SHP77 (cell line): ENCODE measurements at regions not wholly inside any gene's neighbourhood (a gene's known extent, or its start where the extent isn't known, plus 50 kb on each side); places are given as distances from the start of the nearest gene placed in this dataset.
A peak's percentile ranks its signal among the peaks of the same experiment; 100 is the strongest.

Experiments
- DNase-seq, 2 experiments: peaks; one replicate each; lab custom pipeline; 2025; lab: John Stamatoyannopoulos, UW

DNA sequence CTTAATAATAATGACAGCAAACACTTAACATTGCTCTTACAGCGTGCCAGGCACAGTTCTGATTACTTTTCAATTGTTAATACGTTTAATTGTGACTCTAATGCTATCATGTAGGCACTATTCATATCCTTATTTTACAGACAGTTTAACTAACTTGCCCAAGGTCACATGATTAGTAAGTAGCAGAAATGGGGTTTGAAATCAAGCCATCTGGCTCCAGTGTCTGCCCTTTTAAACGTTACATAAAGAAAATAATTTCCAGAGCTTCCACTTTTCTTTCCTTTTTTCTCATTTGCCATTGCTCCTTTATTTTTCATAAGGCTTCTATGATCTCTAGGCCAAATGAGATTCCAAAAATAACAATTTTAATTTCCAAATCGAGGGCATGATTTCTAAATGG, 50.6 kb upstream of the IKZF2 start:
- DNase-seq, result no peak

DNA sequence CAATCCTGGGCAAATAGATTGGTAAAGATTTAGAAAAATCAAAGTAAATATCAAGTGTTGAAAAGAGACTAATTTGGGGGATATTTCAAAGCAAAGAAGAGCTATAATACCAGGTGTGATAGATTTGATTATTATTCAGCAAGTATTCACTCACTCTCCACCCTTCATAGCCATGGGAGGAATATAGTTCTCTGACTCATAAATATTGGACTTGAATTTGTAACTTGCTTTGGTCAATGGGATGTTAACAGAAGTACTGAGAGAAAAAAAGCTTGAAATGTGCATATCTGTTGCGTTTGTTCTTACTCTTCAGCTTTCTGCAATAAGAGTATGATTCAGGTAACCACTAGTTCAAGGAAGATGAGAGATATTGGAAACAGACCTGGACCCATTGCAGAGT, 54.5 kb upstream of the IKZF2 start:
- no peak for DNase-seq

DNA sequence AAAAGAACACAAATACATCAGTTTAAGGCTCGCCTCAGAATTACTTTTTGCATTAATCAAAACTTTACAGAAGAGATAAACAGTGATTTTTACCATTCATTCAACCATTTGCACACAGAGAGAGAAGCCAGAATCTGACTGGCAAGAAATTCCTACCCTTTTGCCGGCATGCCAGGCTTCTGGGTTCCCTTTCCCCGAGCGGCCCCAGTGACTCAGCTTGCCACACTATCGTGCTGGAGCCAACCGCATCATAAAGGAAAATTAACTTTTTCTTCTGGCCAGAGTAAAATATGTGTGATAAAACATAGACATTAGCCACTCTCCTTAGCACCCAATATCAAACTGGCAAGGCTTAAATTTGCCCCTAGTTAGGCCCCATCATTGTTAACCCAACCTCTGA, 61.8 kb upstream of the IKZF2 start:
- DNase-seq, result no peak

DNA sequence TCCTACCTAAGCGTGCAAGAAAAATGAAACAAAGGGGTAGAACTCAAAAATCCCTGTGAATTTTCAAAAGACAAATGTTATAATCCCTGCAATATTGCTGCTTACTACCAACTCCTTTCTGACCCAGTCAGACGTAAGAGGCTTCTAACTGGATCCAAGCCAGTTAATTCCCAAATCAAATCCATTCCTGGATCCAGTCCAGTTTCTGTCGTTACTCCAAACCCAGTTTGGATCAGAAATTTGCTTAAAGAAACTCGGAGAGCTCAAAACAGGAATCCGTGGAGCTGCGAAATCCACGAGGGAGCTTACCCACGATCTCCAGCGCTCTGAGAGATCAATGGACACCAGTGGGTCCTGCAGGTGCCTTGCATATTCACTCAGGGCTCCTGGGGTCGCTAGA, 62.8 kb upstream of the IKZF2 start:
- no peak for DNase-seq

DNA sequence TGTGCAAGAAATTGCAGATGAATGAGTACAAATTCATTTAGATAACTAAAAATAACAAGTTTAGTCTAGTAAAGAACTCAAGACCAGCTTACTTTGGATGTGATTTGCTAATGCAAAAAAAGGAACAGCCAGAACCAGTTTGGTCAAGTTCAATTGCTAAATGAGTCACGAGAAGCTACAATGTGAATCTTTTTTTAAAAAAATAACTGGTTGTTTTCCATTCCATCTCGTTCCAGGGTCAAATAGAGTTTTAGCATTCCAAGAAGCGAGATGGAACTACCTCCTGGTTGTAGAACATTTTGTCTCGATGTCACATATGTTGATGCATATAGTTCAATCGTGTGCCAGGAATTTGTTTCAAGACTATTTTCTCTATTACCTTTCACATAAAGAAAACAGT, 65.0 kb upstream of the IKZF2 start:
- no peak for DNase-seq

DNA sequence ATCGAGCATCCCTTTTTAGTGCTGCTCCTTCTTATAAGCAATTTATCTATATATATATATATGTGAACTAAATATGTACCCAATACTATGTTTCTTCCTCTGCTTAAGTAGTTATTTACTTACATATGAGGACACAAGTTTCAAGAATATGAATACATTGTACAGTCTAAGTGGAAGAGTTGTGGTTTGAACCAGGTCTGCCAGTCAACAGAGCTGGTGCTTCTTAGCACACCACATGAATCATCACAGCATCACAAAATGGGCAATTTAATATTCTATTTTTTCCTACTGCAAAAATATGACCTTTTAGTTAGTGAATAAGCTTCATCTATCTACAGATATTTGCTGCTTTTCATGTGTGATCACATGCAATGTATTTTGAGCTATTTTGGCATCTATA, 64.4 kb upstream of the SPAG16 start:
- no peak for DNase-seq

DNA sequence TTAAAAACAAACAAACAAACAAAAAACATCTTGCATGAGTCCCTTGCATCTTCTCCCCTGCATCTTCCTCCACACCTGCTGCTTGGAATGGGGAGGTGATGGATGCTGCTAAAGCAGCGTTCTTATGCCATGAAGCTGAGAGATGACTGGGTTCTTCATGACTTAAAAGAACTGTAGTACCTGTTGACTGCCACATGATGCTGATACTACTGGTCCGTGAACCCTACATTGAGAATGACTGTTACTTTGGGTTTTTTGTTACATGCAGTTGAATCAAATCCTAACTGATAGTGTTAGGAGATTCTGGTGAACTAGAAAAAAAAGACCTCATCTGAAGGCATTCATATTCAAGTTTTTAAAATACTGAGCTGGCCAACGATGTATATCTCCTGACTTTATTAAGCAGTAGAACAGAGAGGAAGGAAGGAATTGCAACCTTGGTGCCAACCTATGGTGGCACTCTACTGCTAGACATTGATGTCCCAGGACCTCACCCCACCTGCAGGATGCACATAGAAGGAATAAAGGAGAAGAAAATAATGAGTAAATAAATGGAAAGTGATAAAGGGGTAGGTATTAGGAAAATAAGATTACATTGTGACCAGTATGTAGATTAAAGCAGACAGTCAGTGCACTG, 63.2 kb upstream of the SPAG16 start:
- no peak for DNase-seq

DNA sequence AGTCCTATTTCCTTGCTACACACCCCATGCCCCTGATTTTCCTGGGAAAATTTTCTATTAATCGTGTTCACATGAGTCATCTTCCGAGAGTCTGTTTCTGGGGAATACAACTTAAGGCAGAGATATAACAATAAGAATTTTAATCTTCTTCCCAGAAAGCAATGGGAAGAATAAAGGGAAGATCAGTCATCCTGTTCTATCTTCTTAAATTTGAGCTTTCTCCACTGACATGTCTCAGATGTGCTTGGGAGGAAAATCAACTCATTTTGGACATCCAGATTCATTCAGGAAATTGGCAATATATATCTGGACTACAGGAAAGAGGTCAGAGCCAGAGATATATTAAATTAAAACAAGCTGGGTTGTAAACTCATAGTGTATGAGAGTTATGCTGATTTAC, 62.3 kb upstream of the SPAG16 start:
- DNase-seq, result no peak

DNA sequence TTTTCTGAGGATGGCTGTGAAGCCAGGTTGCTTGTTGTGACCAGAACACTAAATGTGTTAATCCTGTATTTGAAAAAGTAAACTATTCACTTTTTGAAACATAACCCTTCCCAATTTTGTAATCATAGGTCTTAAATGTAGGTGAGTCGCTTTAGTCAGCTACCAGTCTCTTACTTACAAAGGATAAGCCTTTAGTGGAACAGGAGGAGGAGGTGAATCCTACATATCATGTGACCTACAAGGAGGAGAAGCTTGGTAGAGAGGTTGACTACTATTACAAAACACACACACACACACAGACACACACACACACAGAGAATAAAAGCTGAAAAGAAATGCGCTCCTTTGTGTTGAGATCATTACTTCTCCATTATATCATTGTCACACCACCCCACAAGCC, 59.9 kb upstream of the SPAG16 start:
- DNase-seq, result no peak

DNA sequence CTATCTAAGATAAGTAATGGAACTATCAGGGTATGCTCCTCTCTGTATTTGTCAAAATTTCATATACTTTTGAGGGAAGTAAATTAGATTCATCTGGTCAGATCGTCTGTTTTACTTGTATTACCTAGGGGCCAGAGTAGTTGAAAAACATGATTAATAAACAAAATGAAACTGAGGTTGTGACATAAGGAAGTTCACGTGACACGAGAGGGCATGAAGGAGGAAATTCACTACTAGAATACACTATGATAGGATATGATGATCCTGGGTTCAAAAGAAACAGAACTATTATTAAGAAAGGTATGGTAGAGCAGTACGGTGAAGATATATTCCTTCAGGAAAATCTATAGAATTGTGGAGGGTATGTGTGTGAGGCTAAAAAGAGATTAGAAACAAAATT, 58.4 kb upstream of the SPAG16 start:
- no peak for DNase-seq

DNA sequence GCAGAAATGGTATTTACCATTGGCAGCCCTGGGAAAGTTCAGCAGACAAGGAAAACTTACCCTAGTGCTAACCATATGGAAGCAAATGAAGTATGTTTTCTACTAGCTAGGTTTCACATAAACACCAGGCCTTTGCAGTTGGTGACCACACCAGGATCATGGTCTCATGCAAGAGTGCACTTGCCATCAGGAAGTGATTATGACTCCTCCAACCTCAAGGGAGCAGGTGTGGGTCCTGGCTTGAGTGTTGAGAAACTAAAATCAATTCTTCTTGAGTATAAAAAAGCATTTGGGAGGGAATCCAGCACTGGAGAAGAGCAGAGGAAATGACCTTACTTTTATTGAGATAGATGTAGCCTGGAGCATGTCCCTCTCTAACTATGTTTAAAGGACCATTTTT, 56.8 kb upstream of the SPAG16 start:
- no peak for DNase-seq

DNA sequence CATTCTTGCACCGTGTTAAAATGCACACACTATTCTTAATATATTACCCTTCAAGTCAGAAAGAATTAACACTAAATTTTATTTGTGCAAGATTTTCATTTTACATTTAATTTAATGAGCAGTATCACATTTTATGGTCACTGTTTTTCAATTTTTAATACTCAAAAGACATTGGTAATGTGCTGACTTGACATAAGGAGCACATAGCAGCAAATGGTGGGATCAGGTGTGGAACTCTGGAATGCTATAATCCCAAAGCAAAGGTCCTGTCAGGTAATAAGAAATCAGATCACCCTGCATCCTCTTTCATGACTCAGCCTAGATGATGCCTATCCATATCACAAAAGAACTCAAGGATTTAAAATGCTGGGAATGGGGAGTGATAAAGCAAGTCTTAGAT, 55.6 kb upstream of the SPAG16 start:
- DNase-seq, result no peak

DNA sequence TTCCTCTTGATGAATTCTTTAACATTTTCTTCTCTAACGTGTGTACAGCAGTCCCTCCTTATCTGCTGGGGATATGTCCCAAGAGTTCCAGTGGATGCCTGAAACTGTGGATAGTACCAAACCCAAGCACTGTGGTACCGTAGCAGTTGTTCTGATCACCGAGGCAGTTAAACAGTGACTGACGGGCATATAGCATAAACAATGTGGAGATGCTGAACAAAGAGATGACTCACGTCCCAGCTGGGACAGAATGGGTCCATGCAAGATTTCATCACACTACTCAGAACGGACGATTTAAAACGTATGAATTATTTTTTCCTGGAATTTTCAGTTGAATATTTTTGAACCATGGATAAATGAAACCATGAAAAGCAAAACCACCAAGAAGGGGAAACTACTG, 54.5 kb upstream of the SPAG16 start:
- DNase-seq, result peak in 1 of 2 experiments; percentile 4

DNA sequence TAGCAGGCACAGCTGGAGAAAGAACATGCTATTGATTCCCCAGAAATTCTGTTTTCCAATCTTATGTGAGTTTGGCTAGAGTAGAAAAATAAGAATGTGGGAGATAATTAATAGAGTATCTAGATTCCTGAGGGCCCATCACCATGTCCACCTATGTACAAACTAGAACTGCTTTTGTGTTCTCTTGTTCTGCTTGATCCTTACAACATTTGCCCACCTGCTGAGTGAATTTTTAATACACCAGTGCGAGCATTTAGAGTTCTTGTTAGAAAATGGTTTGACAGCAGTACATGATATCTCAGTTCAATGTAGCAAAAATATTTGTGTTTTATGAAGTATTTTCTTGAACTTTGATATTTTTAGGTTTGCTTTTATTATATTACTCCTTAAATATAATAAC, 52.3 kb upstream of the SPAG16 start:
- DNase-seq, result no peak

DNA sequence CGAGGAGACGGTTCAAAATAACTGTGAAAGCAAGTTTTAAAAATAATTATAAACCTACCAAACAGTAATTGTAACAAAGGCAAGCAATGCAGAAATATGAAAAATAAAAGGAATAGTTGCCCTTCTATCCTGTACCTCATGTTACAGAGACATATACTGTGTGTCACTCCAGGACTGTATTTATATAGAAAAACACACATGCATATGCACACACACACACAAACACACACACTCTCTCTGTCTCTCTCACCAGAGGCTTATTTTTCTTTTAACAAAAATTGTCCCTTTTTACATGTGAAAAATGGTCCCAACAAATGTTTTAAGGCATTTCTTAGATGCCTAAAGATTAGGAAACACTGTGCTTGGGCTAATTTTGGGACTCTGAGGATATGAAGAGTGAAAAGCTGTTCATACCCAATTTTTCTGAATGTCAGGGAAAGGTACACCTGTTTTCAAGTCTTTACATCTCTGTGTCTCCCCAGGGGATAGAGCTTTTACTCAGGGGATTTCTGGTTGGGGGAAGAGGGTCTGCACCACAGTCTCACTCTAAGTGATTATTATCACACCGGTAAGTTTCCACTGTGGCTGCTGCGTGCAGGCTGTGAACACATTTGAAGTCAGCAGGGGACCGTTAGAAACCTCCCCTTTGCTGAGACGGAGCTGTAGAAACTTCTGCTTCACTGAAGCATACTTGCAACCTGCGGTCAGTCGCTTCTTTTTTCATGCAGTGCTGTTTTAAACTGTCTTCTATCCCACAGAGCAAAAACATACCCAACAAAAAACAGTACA, 51.4 kb upstream of the SPAG16 start:
- DNase-seq, result no peak

DNA sequence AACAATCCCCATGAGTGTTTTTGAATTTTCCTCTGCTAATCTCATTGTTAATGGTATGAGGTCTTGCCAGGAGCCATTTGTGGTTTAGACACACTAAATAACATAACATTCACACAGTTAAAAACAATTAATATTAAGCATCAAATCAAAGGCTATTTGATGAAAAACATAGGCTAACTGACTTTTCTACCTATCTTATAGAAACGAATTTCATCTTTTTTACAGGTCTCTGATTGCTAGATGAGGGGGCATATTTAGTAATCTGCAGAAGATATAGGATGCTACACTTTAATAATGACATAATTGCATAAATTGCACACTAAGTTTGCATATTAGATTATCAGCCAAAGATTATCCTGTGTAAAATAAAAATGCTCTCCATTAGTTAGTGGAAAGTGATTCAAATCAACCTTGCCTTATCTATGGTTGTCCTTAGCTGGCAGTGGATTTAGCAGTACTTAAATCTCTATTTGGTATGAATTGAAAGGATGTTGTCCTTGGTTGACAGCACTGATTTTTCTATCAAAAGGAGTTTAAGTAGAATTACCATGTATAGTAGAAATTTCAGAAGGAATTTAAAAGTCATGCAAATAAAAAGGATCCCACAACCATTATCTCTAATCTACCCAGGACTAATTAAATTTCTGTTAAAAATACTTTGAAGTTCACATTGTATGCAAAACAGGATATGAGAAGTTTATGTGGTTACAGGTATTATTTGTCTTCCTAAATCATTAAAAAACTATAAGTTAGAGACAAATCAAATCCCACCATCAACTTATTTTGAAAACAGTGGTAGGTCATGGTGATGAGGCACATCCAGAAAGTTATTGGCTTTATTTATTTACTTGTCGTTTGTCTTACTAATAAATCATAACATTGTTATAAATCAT, 50.6 kb upstream of the SPAG16 start:
- DNase-seq, result no peak
